PFSK-1 (cell line): ENCODE measurements at regions not wholly inside any gene's neighbourhood (a gene's known extent, or its start where the extent isn't known, plus 50 kb on each side); places are given as distances from the start of the nearest gene placed in this dataset.

Experiments
- POLR2AphosphoS5 ChIP-seq: IDR thresholded peaks from 2 replicates; pipeline ENCODE4 v1.6.1; 2012; ENCODE audit warnings: low read depth, mild to moderate bottlenecking, control low read depth, low read length, moderate library complexity
- SIN3A ChIP-seq: IDR thresholded peaks from 2 replicates; pipeline ENCODE4 v1.6.1; 2012; ENCODE audit warnings: mild to moderate bottlenecking, low read length, moderate library complexity, borderline replicate concordance; ENCODE audit not compliant: insufficient read depth
- TAF1 ChIP-seq: IDR thresholded peaks from 2 replicates; pipeline ENCODE4 v1.6.1; 2012; ENCODE audit warnings: low read length, control low read depth, borderline replicate concordance; ENCODE audit not compliant: insufficient read depth
- TF ChIP-seq, protein P1 (sequence below), 2 experiments: IDR thresholded peaks; 2 replicates each; pipeline versions ENCODE4 v1.6.1 to v1.8.0; 2011 to 2012; ENCODE audit warnings: low read depth in 2 of 2, low read length in 2 of 2, control low read depth in 1 of 2, inconsistent platforms in 1 of 2, mild to moderate bottlenecking in 1 of 2, moderate library complexity in 1 of 2; ENCODE audit not compliant: insufficient read depth in 1 of 2

DNA sequence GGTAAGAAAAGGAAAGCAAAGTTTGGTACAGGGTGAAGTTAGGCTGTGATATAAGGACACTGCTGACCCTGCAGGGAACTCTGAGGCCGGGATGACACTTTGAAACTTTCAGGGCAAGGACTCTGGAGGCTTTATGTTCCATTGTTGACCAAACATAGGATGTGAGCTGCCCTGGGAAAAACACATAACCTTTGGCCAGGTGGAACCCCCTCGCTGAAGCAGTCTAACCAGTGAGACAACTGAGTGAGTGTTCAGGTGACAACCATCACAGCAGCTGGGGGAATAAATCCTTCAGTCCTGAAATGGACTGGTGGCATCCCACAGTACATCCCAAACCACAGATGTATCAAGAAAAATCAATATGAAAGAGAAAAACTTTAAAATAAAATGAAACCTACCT, 280.9 kb upstream of the CDH2 start:
- TF ChIP-seq POLR2AphosphoS5 = no peak
- TF ChIP-seq, protein P1, sequence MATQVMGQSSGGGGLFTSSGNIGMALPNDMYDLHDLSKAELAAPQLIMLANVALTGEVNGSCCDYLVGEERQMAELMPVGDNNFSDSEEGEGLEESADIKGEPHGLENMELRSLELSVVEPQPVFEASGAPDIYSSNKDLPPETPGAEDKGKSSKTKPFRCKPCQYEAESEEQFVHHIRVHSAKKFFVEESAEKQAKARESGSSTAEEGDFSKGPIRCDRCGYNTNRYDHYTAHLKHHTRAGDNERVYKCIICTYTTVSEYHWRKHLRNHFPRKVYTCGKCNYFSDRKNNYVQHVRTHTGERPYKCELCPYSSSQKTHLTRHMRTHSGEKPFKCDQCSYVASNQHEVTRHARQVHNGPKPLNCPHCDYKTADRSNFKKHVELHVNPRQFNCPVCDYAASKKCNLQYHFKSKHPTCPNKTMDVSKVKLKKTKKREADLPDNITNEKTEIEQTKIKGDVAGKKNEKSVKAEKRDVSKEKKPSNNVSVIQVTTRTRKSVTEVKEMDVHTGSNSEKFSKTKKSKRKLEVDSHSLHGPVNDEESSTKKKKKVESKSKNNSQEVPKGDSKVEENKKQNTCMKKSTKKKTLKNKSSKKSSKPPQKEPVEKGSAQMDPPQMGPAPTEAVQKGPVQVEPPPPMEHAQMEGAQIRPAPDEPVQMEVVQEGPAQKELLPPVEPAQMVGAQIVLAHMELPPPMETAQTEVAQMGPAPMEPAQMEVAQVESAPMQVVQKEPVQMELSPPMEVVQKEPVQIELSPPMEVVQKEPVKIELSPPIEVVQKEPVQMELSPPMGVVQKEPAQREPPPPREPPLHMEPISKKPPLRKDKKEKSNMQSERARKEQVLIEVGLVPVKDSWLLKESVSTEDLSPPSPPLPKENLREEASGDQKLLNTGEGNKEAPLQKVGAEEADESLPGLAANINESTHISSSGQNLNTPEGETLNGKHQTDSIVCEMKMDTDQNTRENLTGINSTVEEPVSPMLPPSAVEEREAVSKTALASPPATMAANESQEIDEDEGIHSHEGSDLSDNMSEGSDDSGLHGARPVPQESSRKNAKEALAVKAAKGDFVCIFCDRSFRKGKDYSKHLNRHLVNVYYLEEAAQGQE (IDR thresholded peaks at IDR 0.05; ENCODE audit: insufficient read depth in 1 of 2, low read depth in 2 of 2, low read length in 2 of 2) = no peak
- no peak for TF ChIP-seq TAF1
- no peak for TF ChIP-seq SIN3A
